ENCODE measurements at regions not wholly inside any gene's neighbourhood (a gene's known extent, or its start where the extent isn't known, plus 50 kb on each side); places are given as distances from the start of the nearest gene placed in this dataset.

DNA sequence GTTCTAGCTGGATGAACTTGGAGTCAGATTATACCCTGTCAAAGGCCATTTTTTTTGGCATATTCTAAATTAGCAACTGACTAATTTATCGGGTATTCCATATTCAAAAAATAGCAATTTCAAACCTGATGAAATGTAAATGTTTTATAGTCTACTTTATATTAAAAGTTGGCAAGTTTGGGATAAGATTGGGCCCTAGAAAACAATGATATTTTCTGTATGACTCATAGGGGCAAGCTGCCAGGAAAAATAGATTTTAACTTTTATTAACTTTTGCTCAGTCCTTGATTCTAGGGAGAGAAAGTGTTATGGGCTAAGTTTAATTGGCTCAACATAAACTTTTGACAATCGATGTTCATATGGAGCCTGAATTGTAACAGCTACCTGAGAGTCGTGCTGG lies 576.9 kb upstream of the B3GALT2 start:
- ChIA-PET CTCF (interaction anchor here (0.9 kb wide), 1 partner anchor 18 kb away, joined by 3 read pairs; no protein-coding TSS in a partner anchor), POLR2A (no interaction called here)
- DNase-seq (ENCODE audit: low read depth in 1 of 2, low spot score in 1 of 2) (no peak), FAIRE-seq (no peak), ATAC-seq (no peak)
- Histone ChIP-seq H3K27ac (0 out of 6 replicates have a peak overlapping the region, but pooled peaks of 1 of the 2 experiments have one; percentile 30), H3K9me3 (no peaks in the 10 kb centered on the region), H3K4me3 (no peak overlapping the region), H3K4me1 (peaks cover 14% of the 10 kb centered on the region), H3K4me2 (peak overlapping the region; percentile 38; the same call in 2 of the 3 replicates)
- TF ChIP-seq FOSL2 (IDR thresholded peaks at IDR 0.05) (no peak; the same call in 1 of the 2 replicates), FOSL2 (CRISPR knock-in tag; IDR thresholded peaks at IDR 0.05) (0 out of 2 replicates have a peak, but pooled peaks have one; percentile 20), KDM1A (IDR thresholded peaks at IDR 0.05; ENCODE audit: low read depth) (no peak)
- 73% methylated on average over 3 of the region's 3 CpGs for WGBS (ENCODE audit: missing lambda C conversion rate)

DNA sequence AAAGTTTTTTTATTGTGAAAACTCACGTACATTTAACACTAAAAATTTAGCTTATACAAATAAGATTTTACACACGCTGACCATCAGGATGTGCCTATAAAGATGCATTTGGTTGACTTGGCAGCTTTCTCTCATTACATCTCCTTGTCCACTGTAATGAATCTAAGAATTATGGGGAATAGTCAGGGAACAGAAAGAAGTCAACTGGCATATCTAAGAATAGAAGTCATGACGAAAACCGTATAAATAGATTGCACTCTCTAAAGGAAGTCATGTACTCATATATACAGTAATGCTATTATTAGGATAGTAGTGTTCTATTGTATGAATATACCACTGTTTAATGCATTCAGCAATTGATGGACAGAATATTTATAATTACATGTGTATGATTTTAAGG lies 575.8 kb upstream of the B3GALT2 start:
- ChIA-PET CTCF (no interaction called here), POLR2A (no interaction called here)
- TF ChIP-seq CHD2 (IDR thresholded peaks at IDR 0.05; ENCODE audit: low read length, partially characterized antibody) = no peak
- TF ChIP-seq FOSL2 (IDR thresholded peaks at IDR 0.05) = no peak
- TF ChIP-seq FOSL2 (CRISPR knock-in tag; IDR thresholded peaks at IDR 0.05) = no peak
- TF ChIP-seq HOXA7 (CRISPR knock-in tag; IDR thresholded peaks at IDR 0.05) = no peak
- TF ChIP-seq, protein P1, sequence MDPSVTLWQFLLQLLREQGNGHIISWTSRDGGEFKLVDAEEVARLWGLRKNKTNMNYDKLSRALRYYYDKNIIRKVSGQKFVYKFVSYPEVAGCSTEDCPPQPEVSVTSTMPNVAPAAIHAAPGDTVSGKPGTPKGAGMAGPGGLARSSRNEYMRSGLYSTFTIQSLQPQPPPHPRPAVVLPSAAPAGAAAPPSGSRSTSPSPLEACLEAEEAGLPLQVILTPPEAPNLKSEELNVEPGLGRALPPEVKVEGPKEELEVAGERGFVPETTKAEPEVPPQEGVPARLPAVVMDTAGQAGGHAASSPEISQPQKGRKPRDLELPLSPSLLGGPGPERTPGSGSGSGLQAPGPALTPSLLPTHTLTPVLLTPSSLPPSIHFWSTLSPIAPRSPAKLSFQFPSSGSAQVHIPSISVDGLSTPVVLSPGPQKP (IDR thresholded peaks at IDR 0.05; ENCODE audit: low read depth, low read length) = no peak
- TF ChIP-seq MYC (IDR thresholded peaks at IDR 0.05; ENCODE audit: borderline replicate concordance, low read length) = no peak
- no peak for TF ChIP-seq HOXB5 (CRISPR knock-in tag; IDR thresholded peaks at IDR 0.05)
- no peak for TF ChIP-seq KDM1A (IDR thresholded peaks at IDR 0.05; ENCODE audit: low read depth)
- TF ChIP-seq BHLHE40 (IDR thresholded peaks at IDR 0.05; ENCODE audit: low read depth, low read length) = no peak
- no peak for TF ChIP-seq RAD21 (conservative IDR thresholded peaks at IDR 0.05 in 1 of 2, IDR thresholded peaks at IDR 0.05 in 1 of 2)
- no peak for TF ChIP-seq CEBPB (IDR thresholded peaks at IDR 0.05)
- TF ChIP-seq KDM5A (IDR thresholded peaks at IDR 0.05) = no peak
- TF ChIP-seq, protein P2, sequence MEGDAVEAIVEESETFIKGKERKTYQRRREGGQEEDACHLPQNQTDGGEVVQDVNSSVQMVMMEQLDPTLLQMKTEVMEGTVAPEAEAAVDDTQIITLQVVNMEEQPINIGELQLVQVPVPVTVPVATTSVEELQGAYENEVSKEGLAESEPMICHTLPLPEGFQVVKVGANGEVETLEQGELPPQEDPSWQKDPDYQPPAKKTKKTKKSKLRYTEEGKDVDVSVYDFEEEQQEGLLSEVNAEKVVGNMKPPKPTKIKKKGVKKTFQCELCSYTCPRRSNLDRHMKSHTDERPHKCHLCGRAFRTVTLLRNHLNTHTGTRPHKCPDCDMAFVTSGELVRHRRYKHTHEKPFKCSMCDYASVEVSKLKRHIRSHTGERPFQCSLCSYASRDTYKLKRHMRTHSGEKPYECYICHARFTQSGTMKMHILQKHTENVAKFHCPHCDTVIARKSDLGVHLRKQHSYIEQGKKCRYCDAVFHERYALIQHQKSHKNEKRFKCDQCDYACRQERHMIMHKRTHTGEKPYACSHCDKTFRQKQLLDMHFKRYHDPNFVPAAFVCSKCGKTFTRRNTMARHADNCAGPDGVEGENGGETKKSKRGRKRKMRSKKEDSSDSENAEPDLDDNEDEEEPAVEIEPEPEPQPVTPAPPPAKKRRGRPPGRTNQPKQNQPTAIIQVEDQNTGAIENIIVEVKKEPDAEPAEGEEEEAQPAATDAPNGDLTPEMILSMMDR (IDR thresholded peaks at IDR 0.05) = no peak
- TF ChIP-seq PHF8 (IDR thresholded peaks at IDR 0.05; ENCODE audit: borderline replicate concordance, low read depth) = no peak
- no peak for TF ChIP-seq ZFP36 (IDR thresholded peaks at IDR 0.05; ENCODE audit: borderline replicate concordance, partially characterized antibody)
- no peak for TF ChIP-seq FOXS1 (CRISPR knock-in tag; IDR thresholded peaks at IDR 0.05)
- no peak for TF ChIP-seq CBX8 (IDR thresholded peaks at IDR 0.05)
- TF ChIP-seq ZNF302 (CRISPR knock-in tag; IDR thresholded peaks at IDR 0.05) = no peak
- no peak for TF ChIP-seq ESRRA (IDR thresholded peaks at IDR 0.05; ENCODE audit: borderline replicate concordance, low read length)
- no peak overlapping the region for H3K27ac ChIP-seq
- peaks cover 14% of the 10 kb centered on the region for H3K4me1 ChIP-seq
- H3K9me3 ChIP-seq = no peaks in the 10 kb centered on the region
- ATAC-seq (no peak), FAIRE-seq (no peak), DNase-seq (ENCODE audit: low read depth in 1 of 2, low spot score in 1 of 2) (no peak)
- no peak overlapping the region for H3K4me2 ChIP-seq
- H3K4me3 ChIP-seq = no peak overlapping the region
- WGBS (ENCODE audit: missing lambda C conversion rate) = 86% methylated on average over 4 of the region's 4 CpGs

DNA sequence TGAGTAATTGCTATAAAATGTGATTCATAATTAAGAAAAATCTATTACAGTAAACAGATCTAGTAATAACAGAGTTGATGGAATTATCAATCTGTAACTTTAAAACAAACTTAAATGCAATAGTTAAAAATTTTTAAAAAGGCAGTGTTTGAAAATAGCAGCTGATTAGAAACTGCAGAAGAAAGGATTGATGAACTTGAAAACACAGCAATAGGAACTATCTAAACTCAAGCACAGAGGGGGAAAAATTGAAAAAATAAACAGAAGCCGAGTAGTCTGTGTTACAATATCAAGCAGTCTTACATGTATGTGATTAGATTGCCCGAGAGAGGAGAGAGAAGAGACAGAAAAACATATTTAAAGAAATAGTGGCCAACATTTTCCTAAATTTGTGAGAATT lies 569.0 kb upstream of the B3GALT2 start:
- no peak for DNase-seq (ENCODE audit: low read depth in 1 of 2, low spot score in 1 of 2)
- no peak for FAIRE-seq
- ATAC-seq = no peak
- Histone ChIP-seq H3K9me3 (no peaks in the 10 kb centered on the region), H3K4me1 (no peaks in the 10 kb centered on the region), H3K4me3 (no peak overlapping the region), H3K4me2 (no peak overlapping the region), H3K27ac (no peak overlapping the region)
- CTCF ChIA-PET = no interaction called here
- no peak for TF ChIP-seq JUN (IDR thresholded peaks at IDR 0.05)
- no peak for TF ChIP-seq EHMT2 (IDR thresholded peaks at IDR 0.05; ENCODE audit: low read depth)
- TF ChIP-seq, protein P3, sequence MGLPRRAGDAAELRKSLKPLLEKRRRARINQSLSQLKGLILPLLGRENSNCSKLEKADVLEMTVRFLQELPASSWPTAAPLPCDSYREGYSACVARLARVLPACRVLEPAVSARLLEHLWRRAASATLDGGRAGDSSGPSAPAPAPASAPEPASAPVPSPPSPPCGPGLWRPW (IDR thresholded peaks at IDR 0.05) = no peak
- TF ChIP-seq ZSCAN20 (CRISPR knock-in tag; IDR thresholded peaks at IDR 0.05) = no peak
- TF ChIP-seq NR3C1 (IDR thresholded peaks at IDR 0.05) = no peak
- TF ChIP-seq MAFK (IDR thresholded peaks at IDR 0.05; ENCODE audit: partially characterized antibody) = no peak
- no peak for TF ChIP-seq HOXB5 (CRISPR knock-in tag; IDR thresholded peaks at IDR 0.05)
- POLR2A ChIA-PET = no interaction called here
- 20% methylated on average over 2 of the region's 2 CpGs for WGBS (ENCODE audit: missing lambda C conversion rate)

Data from A549 (cell line).